ENCODE measurements at regions not wholly inside any gene's neighbourhood (a gene's known extent, or its start where the extent isn't known, plus 50 kb on each side); places are given as distances from the start of the nearest gene placed in this dataset.

DNA sequence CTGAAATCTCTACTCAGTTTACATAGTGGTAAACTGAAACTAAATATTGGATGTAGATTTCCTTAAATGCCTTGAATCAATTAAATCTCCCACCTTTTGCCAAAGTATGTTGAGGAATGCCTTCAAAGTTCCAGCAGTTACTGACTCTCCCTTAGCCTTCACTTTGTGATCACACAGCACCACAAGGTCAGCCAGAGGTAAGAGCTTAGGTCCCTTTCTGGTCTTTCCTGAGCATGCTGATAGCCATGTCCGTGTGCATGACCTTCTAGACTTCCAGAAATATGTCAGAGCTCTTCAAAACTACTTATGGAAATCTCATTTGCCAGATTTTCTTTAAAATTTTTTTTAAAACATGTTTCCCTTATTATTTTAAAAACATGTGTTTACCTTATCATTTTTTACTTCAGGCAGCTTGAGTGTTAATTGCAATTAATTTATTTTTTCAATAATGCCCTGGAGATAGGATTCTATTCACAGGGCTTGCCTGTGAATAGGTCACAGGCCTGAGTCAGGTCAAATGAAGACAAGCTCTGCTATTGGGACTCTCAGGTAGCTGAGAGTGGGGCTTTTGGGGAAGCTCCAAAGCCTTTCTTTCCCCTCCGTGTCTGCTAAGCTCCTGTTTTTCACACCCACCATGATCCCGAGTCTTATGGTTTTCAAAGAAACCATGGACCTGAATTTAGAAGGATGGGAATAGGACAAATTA, 220.5 kb downstream of the CXCL12 start:
- no peaks in the 10 kb centered on the region for H3K36me3 Mint-ChIP-seq (ENCODE audit: insufficient read depth)
- TF ChIP-seq, protein P1, sequence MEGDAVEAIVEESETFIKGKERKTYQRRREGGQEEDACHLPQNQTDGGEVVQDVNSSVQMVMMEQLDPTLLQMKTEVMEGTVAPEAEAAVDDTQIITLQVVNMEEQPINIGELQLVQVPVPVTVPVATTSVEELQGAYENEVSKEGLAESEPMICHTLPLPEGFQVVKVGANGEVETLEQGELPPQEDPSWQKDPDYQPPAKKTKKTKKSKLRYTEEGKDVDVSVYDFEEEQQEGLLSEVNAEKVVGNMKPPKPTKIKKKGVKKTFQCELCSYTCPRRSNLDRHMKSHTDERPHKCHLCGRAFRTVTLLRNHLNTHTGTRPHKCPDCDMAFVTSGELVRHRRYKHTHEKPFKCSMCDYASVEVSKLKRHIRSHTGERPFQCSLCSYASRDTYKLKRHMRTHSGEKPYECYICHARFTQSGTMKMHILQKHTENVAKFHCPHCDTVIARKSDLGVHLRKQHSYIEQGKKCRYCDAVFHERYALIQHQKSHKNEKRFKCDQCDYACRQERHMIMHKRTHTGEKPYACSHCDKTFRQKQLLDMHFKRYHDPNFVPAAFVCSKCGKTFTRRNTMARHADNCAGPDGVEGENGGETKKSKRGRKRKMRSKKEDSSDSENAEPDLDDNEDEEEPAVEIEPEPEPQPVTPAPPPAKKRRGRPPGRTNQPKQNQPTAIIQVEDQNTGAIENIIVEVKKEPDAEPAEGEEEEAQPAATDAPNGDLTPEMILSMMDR (IDR thresholded peaks at IDR 0.05; ENCODE audit: unreplicated experiment) = no peak
- no peaks in the 10 kb centered on the region for H3K27me3 Mint-ChIP-seq
- H3K4me3 Mint-ChIP-seq (ENCODE audit: low read depth) = no peak overlapping the region
- H3K27ac Mint-ChIP-seq = no peak overlapping the region
- no peaks in the 10 kb centered on the region for H3K9me3 Mint-ChIP-seq (ENCODE audit: low read depth)
- H3K4me1 Mint-ChIP-seq (ENCODE audit: low read depth) = peaks cover 8% of the 10 kb centered on the region
- DNase-seq (ENCODE audit: low spot score, unreplicated experiment) = no peak

DNA sequence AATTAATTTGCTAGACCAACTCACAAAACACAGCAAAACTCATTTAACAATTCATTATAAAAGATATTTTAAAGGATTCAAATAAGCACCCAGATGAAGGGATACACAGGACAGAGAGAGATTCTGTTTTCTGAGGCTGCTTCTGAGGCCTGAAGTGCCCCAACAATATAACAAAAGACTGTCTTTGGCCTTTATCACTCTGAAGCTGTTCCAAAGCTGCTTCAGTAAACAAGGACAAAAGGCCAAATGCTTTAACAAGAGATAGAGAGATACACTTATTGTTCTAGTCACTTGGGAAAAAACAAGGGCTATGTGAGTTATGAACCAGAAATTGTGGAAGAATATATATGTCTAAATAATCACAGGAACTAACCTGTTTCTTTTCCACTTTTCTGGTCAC, 223.7 kb downstream of the CXCL12 start:
- Mint-ChIP-seq H3K4me3 (ENCODE audit: low read depth) (no peak overlapping the region), H3K36me3 (ENCODE audit: insufficient read depth) (no peaks in the 10 kb centered on the region), H3K27me3 (no peaks in the 10 kb centered on the region), H3K9me3 (ENCODE audit: low read depth) (peaks cover 6% of the 10 kb centered on the region), H3K27ac (no peak overlapping the region), H3K4me1 (ENCODE audit: low read depth) (no peaks in the 10 kb centered on the region)
- TF ChIP-seq, protein P1 (IDR thresholded peaks at IDR 0.05; ENCODE audit: unreplicated experiment) = no peak
- no peak for DNase-seq (ENCODE audit: low spot score, unreplicated experiment)

DNA sequence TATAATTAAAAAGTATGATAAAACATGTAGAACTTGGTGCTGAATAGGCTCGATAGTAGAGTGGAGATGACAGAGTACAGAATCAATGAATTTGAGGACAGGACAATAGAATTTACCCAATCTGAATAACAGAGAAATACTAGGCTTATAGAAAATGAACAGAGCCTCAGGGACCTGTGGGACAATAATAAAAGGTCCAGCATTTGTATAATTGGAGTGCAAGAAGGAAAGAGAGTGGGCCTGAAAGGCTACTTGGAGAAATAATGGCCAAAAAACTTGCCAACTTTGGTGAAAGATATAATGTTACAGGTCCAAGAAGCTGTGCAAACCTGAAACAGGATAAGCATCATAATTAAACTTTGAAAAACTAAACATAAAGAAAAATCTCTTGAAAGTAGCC, 227.3 kb downstream of the CXCL12 start:
- H3K9me3 Mint-ChIP-seq (ENCODE audit: low read depth) = peaks cover 10% of the 10 kb centered on the region
- no peak for DNase-seq (ENCODE audit: low spot score, unreplicated experiment)
- H3K27ac Mint-ChIP-seq = no peak overlapping the region
- TF ChIP-seq, protein P1 (IDR thresholded peaks at IDR 0.05; ENCODE audit: unreplicated experiment) = no peak
- H3K4me3 Mint-ChIP-seq (ENCODE audit: low read depth) = no peak overlapping the region
- no peaks in the 10 kb centered on the region for H3K27me3 Mint-ChIP-seq
- H3K36me3 Mint-ChIP-seq (ENCODE audit: insufficient read depth) = no peaks in the 10 kb centered on the region
- H3K4me1 Mint-ChIP-seq (ENCODE audit: low read depth) = no peaks in the 10 kb centered on the region

DNA sequence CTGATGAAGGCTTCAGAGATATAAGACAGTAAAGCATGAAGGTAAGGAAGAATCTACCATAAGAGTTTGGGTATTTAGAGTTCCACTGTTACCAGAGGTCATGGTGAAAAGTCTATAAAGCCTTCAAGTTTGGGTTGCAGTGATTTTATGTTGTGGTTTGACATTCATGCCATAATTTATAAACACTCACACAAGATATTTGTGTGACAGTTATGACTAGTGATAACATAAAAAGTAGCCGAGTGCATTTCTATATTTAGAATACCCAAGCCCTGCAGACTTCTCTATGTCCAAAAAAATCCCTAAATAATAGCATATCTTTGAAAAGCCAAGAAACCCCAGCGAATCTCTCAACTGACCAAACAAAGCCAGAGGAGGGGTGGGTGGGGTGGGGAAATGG, 229.9 kb downstream of the CXCL12 start:
- TF ChIP-seq, protein P1 (IDR thresholded peaks at IDR 0.05; ENCODE audit: unreplicated experiment) = no peak
- no peaks in the 10 kb centered on the region for H3K4me1 Mint-ChIP-seq (ENCODE audit: low read depth)
- H3K9me3 Mint-ChIP-seq (ENCODE audit: low read depth) = peaks cover 25% of the 10 kb centered on the region
- H3K4me3 Mint-ChIP-seq (ENCODE audit: low read depth) = no peak overlapping the region
- H3K27me3 Mint-ChIP-seq = no peaks in the 10 kb centered on the region
- no peak overlapping the region for H3K27ac Mint-ChIP-seq
- peaks cover 1% of the 10 kb centered on the region for H3K36me3 Mint-ChIP-seq (ENCODE audit: insufficient read depth)
- DNase-seq (ENCODE audit: low spot score, unreplicated experiment) = no peak

DNA sequence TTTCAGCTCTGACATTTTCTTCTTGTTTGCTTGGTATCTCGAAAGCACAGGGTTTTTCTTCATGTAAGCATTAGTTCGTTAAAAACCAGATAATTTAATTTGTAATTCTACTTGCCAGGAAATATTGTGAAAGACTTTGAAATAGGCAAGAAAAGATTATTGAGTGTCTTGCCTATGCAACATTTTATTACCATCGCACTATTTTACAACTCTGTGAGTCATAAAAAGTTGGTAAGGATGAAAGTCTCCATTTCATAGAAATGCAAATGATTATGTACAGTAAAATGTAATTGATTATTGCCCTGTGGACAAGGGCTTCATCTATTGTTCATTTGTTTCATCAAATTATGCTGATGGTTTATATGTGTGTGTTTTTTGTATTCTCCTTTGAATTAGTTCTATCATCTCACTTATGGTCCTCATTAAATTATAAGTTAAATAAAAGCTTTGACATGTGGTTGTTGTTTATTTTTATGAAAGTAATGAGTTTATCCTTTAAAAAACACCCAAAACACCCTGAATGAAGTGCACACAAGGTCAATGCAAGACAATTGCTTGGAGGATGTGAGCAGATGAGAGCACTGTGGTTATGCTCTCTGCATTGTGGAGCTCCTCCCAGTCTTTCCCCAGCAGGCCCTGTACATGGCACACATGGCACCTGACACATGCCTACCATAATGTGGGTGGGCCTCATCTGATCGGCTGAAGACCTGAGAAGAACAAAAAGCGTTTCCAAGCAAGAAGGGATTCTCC, 230.8 kb downstream of the CXCL12 start:
- TF ChIP-seq, protein P1 (IDR thresholded peaks at IDR 0.05; ENCODE audit: unreplicated experiment) = no peak
- Mint-ChIP-seq H3K4me3 (ENCODE audit: low read depth) (no peak overlapping the region), H3K36me3 (ENCODE audit: insufficient read depth) (peaks cover 1% of the 10 kb centered on the region), H3K9me3 (ENCODE audit: low read depth) (peaks cover 33% of the 10 kb centered on the region), H3K27ac (no peak overlapping the region), H3K4me1 (ENCODE audit: low read depth) (no peaks in the 10 kb centered on the region), H3K27me3 (no peaks in the 10 kb centered on the region)
- DNase-seq (ENCODE audit: low spot score, unreplicated experiment) = no peak
